ENCODE measurements at regions not wholly inside any gene's neighbourhood (a gene's known extent, or its start where the extent isn't known, plus 50 kb on each side); places are given as distances from the start of the nearest gene placed in this dataset.

GRCh38 chr14:71636820-71637471 is 295.3 kb upstream of the RGS6 start:
- H3K27me3 ChIP-seq: no peaks in the 10 kb centered on the region
- H3K4me3 ChIP-seq: no peak overlapping the region
- H3K27ac ChIP-seq: no peak overlapping the region
- peaks cover 0 to 6% (median 0%) of the 10 kb centered on the region in 3 donors for H3K36me3 ChIP-seq
- intact Hi-C loops (cut with DNase I; ENCODE audit: low total_unique reads): no loop called here
- H3K9me3 ChIP-seq: no peaks in the 10 kb centered on the region
- H3K4me1 ChIP-seq: no peaks in the 10 kb centered on the region
- DNase-seq: no peak
- no peak for TF ChIP-seq CTCF (IDR thresholded peaks at IDR 0.05)

DNA sequence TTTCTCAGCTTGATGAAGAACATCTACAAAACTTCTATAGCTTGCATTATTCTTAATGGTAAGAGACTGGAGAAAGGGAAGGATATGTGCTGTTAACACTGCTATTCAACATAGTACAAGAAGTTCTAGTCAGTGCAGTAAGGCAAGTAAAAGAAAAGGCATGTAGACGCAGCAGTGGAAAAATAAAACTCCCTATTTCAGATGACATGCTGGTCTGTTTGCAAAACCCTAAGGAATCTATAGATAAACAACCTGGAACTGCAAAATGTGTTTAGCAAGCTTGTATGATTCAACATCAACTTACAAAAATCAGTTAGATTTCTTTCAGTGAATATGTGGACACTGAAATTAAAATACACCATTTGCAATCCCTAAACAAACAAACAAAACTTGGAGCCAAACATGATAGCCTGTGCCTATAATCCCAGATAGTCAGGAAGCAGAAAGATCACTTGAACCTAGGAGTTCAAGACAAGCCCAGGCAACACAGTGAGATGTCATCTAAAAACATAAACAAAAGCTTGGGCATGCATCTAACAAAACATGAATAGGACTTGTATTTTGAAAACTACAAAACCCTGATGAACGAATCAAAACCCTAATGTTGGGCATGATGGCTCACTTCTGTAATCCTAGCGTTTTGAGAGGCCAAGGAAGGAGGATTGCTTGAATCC is 293.6 kb upstream of the RGS6 start:
- no peak overlapping the region for H3K27ac ChIP-seq
- intact Hi-C loops (cut with DNase I; ENCODE audit: low total_unique reads): no loop called here
- no peak for TF ChIP-seq CTCF (IDR thresholded peaks at IDR 0.05)

GRCh38 chr14:71642715-71643114 is 289.5 kb upstream of the RGS6 start:
- intact Hi-C loops (cut with DNase I; ENCODE audit: low total_unique reads): no loop called here
- peaks cover 0 to 5% (median 0%) of the 10 kb centered on the region in 4 donors for H3K4me1 ChIP-seq
- peaks cover 0 to 6% (median 5%) of the 10 kb centered on the region in 3 donors for H3K36me3 ChIP-seq
- TF ChIP-seq CTCF (IDR thresholded peaks at IDR 0.05): no peak
- H3K9me3 ChIP-seq: peaks cover 0 to 5% (median 0%) of the 10 kb centered on the region in 3 donors
- H3K4me3 ChIP-seq: no peak overlapping the region
- H3K27ac ChIP-seq: no peak overlapping the region
- H3K27me3 ChIP-seq: no peaks in the 10 kb centered on the region
- DNase-seq: no peak

More for the DNA sequence above, 293.6 kb upstream of the RGS6 start:
- H3K4me3 ChIP-seq: no peak overlapping the region
- peaks cover 0 to 5% (median 0%) of the 10 kb centered on the region in 3 donors for H3K9me3 ChIP-seq
- peaks cover 0 to 13% (median 3%) of the 10 kb centered on the region in 3 donors for H3K36me3 ChIP-seq
- no peaks in the 10 kb centered on the region for H3K27me3 ChIP-seq
- H3K4me1 ChIP-seq: no peaks in the 10 kb centered on the region
- DNase-seq: no peak

GRCh38 chr14:71645656-71646055 is 286.6 kb upstream of the RGS6 start:
- Histone ChIP-seq H3K27me3 (no peaks in the 10 kb centered on the region), H3K27ac (no peak overlapping the region), H3K36me3 (peaks cover 0 to 6% (median 5%) of the 10 kb centered on the region in 3 donors), H3K4me1 (peaks cover 0 to 11% (median 6%) of the 10 kb centered on the region in 4 donors), H3K9me3 (peaks cover 0 to 5% (median 0%) of the 10 kb centered on the region in 3 donors), H3K4me3 (no peak overlapping the region)
- intact Hi-C loops (cut with DNase I; ENCODE audit: low total_unique reads): no loop called here
- no peak for DNase-seq
- no peak for TF ChIP-seq CTCF (IDR thresholded peaks at IDR 0.05)

GRCh38 chr14:71646518-71646917 is 285.7 kb upstream of the RGS6 start:
- H3K4me1 ChIP-seq: peaks cover 0 to 20% (median 12%) of the 10 kb centered on the region in 4 donors

More at GRCh38 chr14:71646518-71646917, 285.7 kb upstream of the RGS6 start:
- no peak for DNase-seq
- Histone ChIP-seq H3K36me3 (peaks cover 0 to 6% (median 5%) of the 10 kb centered on the region in 3 donors), H3K27ac (no peak overlapping the region), H3K9me3 (peaks cover 0 to 5% (median 0%) of the 10 kb centered on the region in 3 donors), H3K27me3 (no peaks in the 10 kb centered on the region), H3K4me3 (no peak overlapping the region)
- TF ChIP-seq CTCF (IDR thresholded peaks at IDR 0.05): no peak
- intact Hi-C loops (cut with DNase I; ENCODE audit: low total_unique reads): no loop called here

Measured in tibial artery (tissue), 4 donors.